ENCODE measurements at regions not wholly inside any gene's neighbourhood (a gene's known extent, or its start where the extent isn't known, plus 50 kb on each side); places are given as distances from the start of the nearest gene placed in this dataset.

DNA sequence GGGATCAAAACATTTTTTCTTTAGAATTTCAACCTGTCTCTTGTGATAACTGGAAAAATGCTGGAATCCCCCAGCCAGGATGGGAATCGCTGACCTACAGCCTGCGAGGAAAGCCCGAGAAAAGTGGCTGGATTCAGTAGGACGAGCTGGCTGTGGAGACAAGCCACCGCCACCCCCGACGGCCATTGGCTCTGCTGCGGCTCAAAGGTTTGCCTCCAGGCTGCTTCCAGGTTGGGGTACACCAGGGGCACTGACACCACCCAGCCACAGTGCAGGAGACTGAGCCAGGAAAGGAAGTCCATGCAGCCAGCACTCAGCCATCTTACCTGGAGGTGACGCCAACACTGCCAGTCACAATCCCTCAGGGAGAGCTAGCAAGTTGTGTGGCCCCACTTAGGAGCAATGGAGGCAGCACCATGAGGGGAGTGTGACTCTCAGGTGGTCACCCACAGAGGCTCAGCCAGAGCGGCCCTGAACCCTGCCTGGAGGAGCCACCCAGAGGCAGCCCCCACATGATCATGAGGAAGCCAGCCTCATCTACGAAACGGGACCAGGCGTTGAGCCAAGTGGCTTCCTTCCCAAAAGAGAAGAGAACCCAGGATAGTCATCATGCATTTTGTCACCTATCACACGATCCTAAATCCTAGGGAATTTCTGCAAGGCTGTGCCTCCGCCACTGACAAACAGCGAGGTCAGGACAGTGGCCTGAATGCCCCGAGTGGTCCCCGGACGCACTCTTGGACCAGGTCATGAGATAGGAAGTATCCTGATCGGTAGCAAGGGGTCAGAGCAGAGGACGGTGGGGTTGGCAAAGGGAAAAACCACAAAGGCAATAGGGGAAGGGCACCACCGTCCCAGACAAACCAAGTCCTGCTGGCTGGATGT is 84.8 kb downstream of the RBFOX3 start:
- no peaks in the 10 kb centered on the region for H3K4me1 Mint-ChIP-seq (ENCODE audit: low read depth, unreplicated experiment)
- Histone ChIP-seq H3K27me3 (replicated peaks; ENCODE audit: control insufficient read depth, insufficient read depth, low read length) (no peaks in the 10 kb centered on the region; the same call in none of the 2 replicates), H3K4me1 (no peaks in the 10 kb centered on the region), H3K9me3 (no peaks in the 10 kb centered on the region), H3K36me3 (ENCODE audit: control insufficient read depth, insufficient read depth, low read length) (no peaks in the 10 kb centered on the region), H3K4me3 (ENCODE audit: low read depth, low read length) (no peak overlapping the region)
- no peak overlapping the region for H3K4me3 Mint-ChIP-seq (ENCODE audit: unreplicated experiment)
- intact Hi-C loops (cut with micrococcal nuclease; ENCODE audit: unreplicated experiment): no loop called here
- H3K9me3 Mint-ChIP-seq (ENCODE audit: unreplicated experiment): no peaks in the 10 kb centered on the region
- H3K36me3 Mint-ChIP-seq (ENCODE audit: insufficient read depth, unreplicated experiment): no peaks in the 10 kb centered on the region
- H3K27me3 Mint-ChIP-seq (ENCODE audit: insufficient read depth, unreplicated experiment): peaks cover 15% of the 10 kb centered on the region
- no peak overlapping the region for H3K27ac Mint-ChIP-seq (ENCODE audit: unreplicated experiment)
- CTCF ChIA-PET: no interaction called here
- no TSS peak for BruUV-seq (replicated peaks)
- TF ChIP-seq, protein P1, sequence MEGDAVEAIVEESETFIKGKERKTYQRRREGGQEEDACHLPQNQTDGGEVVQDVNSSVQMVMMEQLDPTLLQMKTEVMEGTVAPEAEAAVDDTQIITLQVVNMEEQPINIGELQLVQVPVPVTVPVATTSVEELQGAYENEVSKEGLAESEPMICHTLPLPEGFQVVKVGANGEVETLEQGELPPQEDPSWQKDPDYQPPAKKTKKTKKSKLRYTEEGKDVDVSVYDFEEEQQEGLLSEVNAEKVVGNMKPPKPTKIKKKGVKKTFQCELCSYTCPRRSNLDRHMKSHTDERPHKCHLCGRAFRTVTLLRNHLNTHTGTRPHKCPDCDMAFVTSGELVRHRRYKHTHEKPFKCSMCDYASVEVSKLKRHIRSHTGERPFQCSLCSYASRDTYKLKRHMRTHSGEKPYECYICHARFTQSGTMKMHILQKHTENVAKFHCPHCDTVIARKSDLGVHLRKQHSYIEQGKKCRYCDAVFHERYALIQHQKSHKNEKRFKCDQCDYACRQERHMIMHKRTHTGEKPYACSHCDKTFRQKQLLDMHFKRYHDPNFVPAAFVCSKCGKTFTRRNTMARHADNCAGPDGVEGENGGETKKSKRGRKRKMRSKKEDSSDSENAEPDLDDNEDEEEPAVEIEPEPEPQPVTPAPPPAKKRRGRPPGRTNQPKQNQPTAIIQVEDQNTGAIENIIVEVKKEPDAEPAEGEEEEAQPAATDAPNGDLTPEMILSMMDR (IDR thresholded peaks at IDR 0.05; ENCODE audit: insufficient read depth in 1 of 2, low read depth in 1 of 2, low read length in 1 of 2, severe bottlenecking in 1 of 2, unreplicated experiment in 1 of 2): no peak
- DNase-seq: no peak
- POLR2A ChIA-PET: no interaction called here

DNA sequence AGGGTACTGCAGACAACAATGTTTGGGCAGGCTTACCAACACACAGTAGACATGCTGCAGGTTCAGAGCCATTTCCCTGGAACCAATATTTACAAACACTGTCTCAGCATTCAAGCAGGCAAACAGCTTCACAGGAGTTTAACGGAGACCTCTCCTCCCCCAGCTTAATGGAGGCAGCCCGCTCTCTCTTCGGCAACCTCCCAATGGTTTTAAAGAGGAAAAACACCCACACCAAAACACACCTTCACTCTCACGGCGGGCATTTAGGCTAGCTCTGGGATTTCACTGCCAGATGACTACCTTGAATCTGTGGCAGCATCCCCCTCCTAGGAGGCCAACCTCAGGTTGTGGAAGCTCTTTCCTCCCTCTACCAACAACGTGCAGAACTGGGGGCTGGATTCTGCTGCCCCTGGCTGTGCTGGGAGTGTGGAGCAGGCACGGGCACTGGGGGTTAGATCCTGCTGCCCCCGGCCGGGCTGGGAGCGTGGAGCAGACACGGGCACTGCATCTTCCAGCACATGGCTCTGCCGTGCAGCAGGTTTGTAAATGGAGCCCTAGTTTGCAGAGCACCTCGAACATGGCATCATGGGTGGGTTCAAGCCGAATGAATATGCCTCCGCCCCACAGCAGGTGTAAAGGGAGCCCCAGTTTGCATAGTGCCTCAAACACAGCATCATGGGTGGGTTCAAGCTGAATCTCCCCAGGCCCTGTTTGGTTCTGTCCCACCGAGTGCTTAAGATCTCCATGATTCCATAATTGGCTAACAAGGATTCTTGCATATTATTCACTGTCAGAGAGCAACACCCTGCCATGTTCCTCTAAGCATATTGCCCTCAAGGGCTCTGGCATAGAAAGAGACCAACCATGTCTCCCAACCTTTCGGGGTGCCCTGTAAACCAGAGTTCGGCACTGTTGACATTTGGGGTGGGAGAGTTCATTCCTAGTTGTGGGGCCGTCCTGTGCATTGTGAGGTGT is 86.4 kb downstream of the RBFOX3 start:
- Mint-ChIP-seq H3K36me3 (ENCODE audit: insufficient read depth, unreplicated experiment) (no peaks in the 10 kb centered on the region), H3K27me3 (ENCODE audit: insufficient read depth, unreplicated experiment) (peaks cover 15% of the 10 kb centered on the region), H3K9me3 (ENCODE audit: unreplicated experiment) (no peaks in the 10 kb centered on the region), H3K4me1 (ENCODE audit: low read depth, unreplicated experiment) (no peaks in the 10 kb centered on the region), H3K27ac (ENCODE audit: unreplicated experiment) (no peak overlapping the region), H3K4me3 (ENCODE audit: unreplicated experiment) (no peak overlapping the region)
- CTCF ChIA-PET: no interaction called here
- intact Hi-C loops (cut with micrococcal nuclease; ENCODE audit: unreplicated experiment): no loop called here
- Histone ChIP-seq H3K27me3 (replicated peaks; ENCODE audit: control insufficient read depth, insufficient read depth, low read length) (no peaks in the 10 kb centered on the region; the same call in none of the 2 replicates), H3K36me3 (ENCODE audit: control insufficient read depth, insufficient read depth, low read length) (no peaks in the 10 kb centered on the region), H3K4me1 (no peaks in the 10 kb centered on the region), H3K9me3 (no peaks in the 10 kb centered on the region), H3K4me3 (ENCODE audit: low read depth, low read length) (no peak overlapping the region)
- no peak for DNase-seq
- POLR2A ChIA-PET: no interaction called here
- BruUV-seq (replicated peaks): no TSS peak
- TF ChIP-seq, protein P1 (IDR thresholded peaks at IDR 0.05; ENCODE audit: insufficient read depth in 1 of 2, low read depth in 1 of 2, low read length in 1 of 2, severe bottlenecking in 1 of 2, unreplicated experiment in 1 of 2): no peak

DNA sequence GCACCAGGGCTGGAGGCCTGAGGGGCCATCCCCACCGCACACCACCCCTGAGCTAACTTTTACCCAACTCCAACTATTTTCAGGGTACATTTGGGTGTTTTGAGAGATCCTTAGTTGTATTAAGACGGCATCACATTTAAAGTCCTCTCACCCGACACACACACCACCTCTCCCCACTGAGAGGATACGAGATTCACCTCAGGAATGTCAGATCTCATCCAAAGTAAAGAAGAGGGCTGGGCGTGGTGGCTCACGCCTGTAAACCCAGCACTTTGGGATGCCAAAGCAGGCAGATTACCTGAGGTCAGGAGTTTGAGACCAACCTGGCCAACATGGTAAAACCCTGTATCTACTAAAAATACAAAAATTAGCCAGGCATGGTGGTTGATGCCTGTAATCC is 88.4 kb downstream of the RBFOX3 start:
- Mint-ChIP-seq H3K4me3 (ENCODE audit: unreplicated experiment) (no peak overlapping the region), H3K4me1 (ENCODE audit: low read depth, unreplicated experiment) (no peaks in the 10 kb centered on the region), H3K9me3 (ENCODE audit: unreplicated experiment) (no peaks in the 10 kb centered on the region), H3K36me3 (ENCODE audit: insufficient read depth, unreplicated experiment) (no peaks in the 10 kb centered on the region), H3K27me3 (ENCODE audit: insufficient read depth, unreplicated experiment) (peaks cover 8% of the 10 kb centered on the region), H3K27ac (ENCODE audit: unreplicated experiment) (no peak overlapping the region)
- TF ChIP-seq, protein P1 (IDR thresholded peaks at IDR 0.05; ENCODE audit: insufficient read depth in 1 of 2, low read depth in 1 of 2, low read length in 1 of 2, severe bottlenecking in 1 of 2, unreplicated experiment in 1 of 2): no peak
- no peak overlapping the region for H3K4me3 ChIP-seq (ENCODE audit: low read depth, low read length)
- POLR2A ChIA-PET: no interaction called here
- H3K9me3 ChIP-seq: no peaks in the 10 kb centered on the region
- no peaks in the 10 kb centered on the region for H3K36me3 ChIP-seq (ENCODE audit: control insufficient read depth, insufficient read depth, low read length)
- intact Hi-C loops (cut with micrococcal nuclease; ENCODE audit: unreplicated experiment): no loop called here
- CTCF ChIA-PET: interaction anchor here (0.5 to 0.7 kb wide), 3 partner anchors 34 to 635 kb away, joined by 3 to 9 read pairs (median 4); no protein-coding TSS in a partner anchor
- H3K27me3 ChIP-seq (replicated peaks; ENCODE audit: control insufficient read depth, insufficient read depth, low read length): no peaks in the 10 kb centered on the region; the same call in 1 of the 2 replicates
- DNase-seq: no peak
- BruUV-seq (replicated peaks): no TSS peak
- no peaks in the 10 kb centered on the region for H3K4me1 ChIP-seq

Measured in Caco-2 (cell line).